A673 (cell line): ENCODE measurements at regions not wholly inside any gene's neighbourhood (a gene's known extent, or its start where the extent isn't known, plus 50 kb on each side); places are given as distances from the start of the nearest gene placed in this dataset.

Source experiments
- BruUV-seq: library from RNA; stranded (reverse); fragments of 400-500 nt; replicated peaks from 2 replicates; lab custom pipeline; 2021; lab: Mats Ljungman, UMichigan
- CTCF ChIA-PET: fragments of 300-600 bp; sonication (Branson Sonifier 250); formaldehyde crosslinking; loops from one replicate; lab custom pipeline; 2022; ENCODE audit warnings: antibody characterized with exemption; lab: Charles Lee
- POLR2A ChIA-PET: fragments of 300-600 bp; sonication (Branson Sonifier 250); formaldehyde crosslinking; loops from one replicate; lab custom pipeline; 2022; ENCODE audit warnings: antibody characterized with exemption; ENCODE audit not compliant: low non-redundant PET; lab: Charles Lee
- DNase-seq: peaks from one replicate; pipeline ENCODE4 v3.0.0-alpha.2; 2015; ENCODE audit warnings: low spot score
- H3K27ac ChIP-seq: fragments of 200-600 bp; sonication (generic); 2 replicates; pipeline ENCODE4 v1.5.1; 2016; ENCODE audit warnings: mixed run types, low read depth, mild to moderate bottlenecking, mixed read lengths, antibody characterized with exemption, low read length; ENCODE audit not compliant: poor library complexity, severe bottlenecking
- H3K27me3 ChIP-seq: fragments of 200-600 bp; sonication (generic); replicated peaks from 2 replicates; pipeline ENCODE4 v1.6.1; 2017; ENCODE audit warnings: mixed run types, low read depth, mild to moderate bottlenecking, mixed read lengths, antibody characterized with exemption, low read length; ENCODE audit not compliant: insufficient read depth, poor library complexity
- H3K36me3 ChIP-seq: fragments of 200-600 bp; sonication (generic); 2 replicates; pipeline ENCODE4 v1.6.1; 2016; ENCODE audit warnings: mixed run types, mild to moderate bottlenecking, mixed read lengths, antibody characterized with exemption, low read length; ENCODE audit not compliant: insufficient read depth, poor library complexity, severe bottlenecking
- H3K4me1 ChIP-seq: fragments of 200-600 bp; sonication (generic); 2 replicates; pipeline ENCODE4 v1.6.1; 2017; ENCODE audit warnings: mixed run types, mild to moderate bottlenecking, mixed read lengths, antibody characterized with exemption, low read length; ENCODE audit not compliant: insufficient read depth, poor library complexity, severe bottlenecking
- H3K4me3 ChIP-seq: fragments of 200-600 bp; sonication (generic); 2 replicates; pipeline ENCODE4 v1.5.1; 2016; ENCODE audit warnings: low read depth, mixed run types, mild to moderate bottlenecking, mixed read lengths, low read length; ENCODE audit not compliant: poor library complexity, severe bottlenecking
- H3K9me3 ChIP-seq: fragments of 200-600 bp; sonication (generic); 2 replicates; pipeline ENCODE4 v1.6.1; 2016; ENCODE audit warnings: mixed run types, low read depth, mild to moderate bottlenecking, mixed read lengths, antibody characterized with exemption, low read length; ENCODE audit not compliant: poor library complexity, severe bottlenecking
- CTCF ChIP-seq: fragments of 300-800, 200-600 bp; sonication (generic); conservative IDR thresholded peaks from 2 replicates; pipeline ENCODE4 v1.5.1; 2017; ENCODE audit warnings: low read depth, mild to moderate bottlenecking, antibody characterized with exemption, low read length, moderate library complexity, mixed read lengths
- EZH2 ChIP-seq: fragments of 200-600 bp; sonication (generic); IDR thresholded peaks from 2 replicates; pipeline ENCODE4 v1.6.1; 2017; ENCODE audit warnings: borderline replicate concordance, low read depth, mild to moderate bottlenecking, mixed read lengths, antibody characterized with exemption, low read length; ENCODE audit not compliant: poor library complexity, severe bottlenecking
- intact Hi-C: fragments of 100-400 bp; cut with micrococcal nuclease; formaldehyde crosslinking; loops from one replicate; pipeline ENCODE4 v1.10.0; 2022; ENCODE audit not compliant: unreplicated experiment

GRCh38 chr7:132703742-132704141 is 127.5 kb upstream of the PLXNA4 start:
- BruUV-seq = no TSS peak
- TF ChIP-seq CTCF (0 out of 2 replicates have a peak, but pooled peaks have one; percentile 27), EZH2 (no peak)
- Histone ChIP-seq H3K4me1 (no peaks in the 10 kb centered on the region), H3K27me3 (no peaks in the 10 kb centered on the region), H3K27ac (no peak overlapping the region), H3K36me3 (no peaks in the 10 kb centered on the region), H3K9me3 (no peaks in the 10 kb centered on the region), H3K4me3 (no peak overlapping the region)
- POLR2A ChIA-PET = no interaction called here
- no peak for DNase-seq
- intact Hi-C loops = loop anchor here (10.0 kb wide), 1 partner anchor 731 kb away; no protein-coding TSS in a partner anchor
- CTCF ChIA-PET = no interaction called here

GRCh38 chr7:132697003-132697402 is 120.7 kb upstream of the PLXNA4 start:
- intact Hi-C loops = no loop called here
- no TSS peak for BruUV-seq
- peaks cover 5% of the 10 kb centered on the region for H3K4me1 ChIP-seq
- no peaks in the 10 kb centered on the region for H3K27me3 ChIP-seq
- H3K9me3 ChIP-seq = no peaks in the 10 kb centered on the region
- ChIA-PET POLR2A (no interaction called here), CTCF (no interaction called here)
- no peak overlapping the region for H3K4me3 ChIP-seq
- TF ChIP-seq CTCF (no peak), EZH2 (no peak)
- DNase-seq = peak; percentile 55
- no peak overlapping the region for H3K27ac ChIP-seq
- H3K36me3 ChIP-seq = no peaks in the 10 kb centered on the region

GRCh38 chr7:132696332-132696731 is 120.1 kb upstream of the PLXNA4 start:
- ChIA-PET CTCF (no interaction called here), POLR2A (no interaction called here)
- BruUV-seq = no TSS peak
- DNase-seq = no peak
- intact Hi-C loops = no loop called here
- TF ChIP-seq CTCF = no peak
- no peak for TF ChIP-seq EZH2
- H3K4me1 ChIP-seq = peaks cover 5% of the 10 kb centered on the region
- no peaks in the 10 kb centered on the region for H3K27me3 ChIP-seq
- no peak overlapping the region for H3K27ac ChIP-seq
- H3K36me3 ChIP-seq = no peaks in the 10 kb centered on the region
- no peak overlapping the region for H3K4me3 ChIP-seq
- no peaks in the 10 kb centered on the region for H3K9me3 ChIP-seq
